A673 (cell line): ENCODE measurements at regions not wholly inside any gene's neighbourhood (a gene's known extent, or its start where the extent isn't known, plus 50 kb on each side); places are given as distances from the start of the nearest gene placed in this dataset.

Experiments
- BruUV-seq: library from RNA; stranded (reverse); fragments of 400-500 nt; replicated peaks from 2 replicates; lab custom pipeline; 2021; lab: Mats Ljungman, UMichigan
- CTCF ChIA-PET: fragments of 300-600 bp; sonication (Branson Sonifier 250); formaldehyde crosslinking; loops from one replicate; lab custom pipeline; 2022; ENCODE audit warnings: antibody characterized with exemption; lab: Charles Lee
- POLR2A ChIA-PET: fragments of 300-600 bp; sonication (Branson Sonifier 250); formaldehyde crosslinking; loops from one replicate; lab custom pipeline; 2022; ENCODE audit warnings: antibody characterized with exemption; ENCODE audit not compliant: low non-redundant PET; lab: Charles Lee
- DNase-seq: peaks from one replicate; pipeline ENCODE4 v3.0.0-alpha.2; 2015; ENCODE audit warnings: low spot score
- H3K27ac ChIP-seq: fragments of 200-600 bp; sonication (generic); 2 replicates; pipeline ENCODE4 v1.5.1; 2016; ENCODE audit warnings: mixed run types, low read depth, mild to moderate bottlenecking, mixed read lengths, antibody characterized with exemption, low read length; ENCODE audit not compliant: poor library complexity, severe bottlenecking
- H3K27me3 ChIP-seq: fragments of 200-600 bp; sonication (generic); replicated peaks from 2 replicates; pipeline ENCODE4 v1.6.1; 2017; ENCODE audit warnings: mixed run types, low read depth, mild to moderate bottlenecking, mixed read lengths, antibody characterized with exemption, low read length; ENCODE audit not compliant: insufficient read depth, poor library complexity
- H3K36me3 ChIP-seq: fragments of 200-600 bp; sonication (generic); 2 replicates; pipeline ENCODE4 v1.6.1; 2016; ENCODE audit warnings: mixed run types, mild to moderate bottlenecking, mixed read lengths, antibody characterized with exemption, low read length; ENCODE audit not compliant: insufficient read depth, poor library complexity, severe bottlenecking
- H3K4me1 ChIP-seq: fragments of 200-600 bp; sonication (generic); 2 replicates; pipeline ENCODE4 v1.6.1; 2017; ENCODE audit warnings: mixed run types, mild to moderate bottlenecking, mixed read lengths, antibody characterized with exemption, low read length; ENCODE audit not compliant: insufficient read depth, poor library complexity, severe bottlenecking
- H3K4me3 ChIP-seq: fragments of 200-600 bp; sonication (generic); 2 replicates; pipeline ENCODE4 v1.5.1; 2016; ENCODE audit warnings: low read depth, mixed run types, mild to moderate bottlenecking, mixed read lengths, low read length; ENCODE audit not compliant: poor library complexity, severe bottlenecking
- H3K9me3 ChIP-seq: fragments of 200-600 bp; sonication (generic); 2 replicates; pipeline ENCODE4 v1.6.1; 2016; ENCODE audit warnings: mixed run types, low read depth, mild to moderate bottlenecking, mixed read lengths, antibody characterized with exemption, low read length; ENCODE audit not compliant: poor library complexity, severe bottlenecking
- CTCF ChIP-seq: fragments of 300-800, 200-600 bp; sonication (generic); conservative IDR thresholded peaks from 2 replicates; pipeline ENCODE4 v1.5.1; 2017; ENCODE audit warnings: low read depth, mild to moderate bottlenecking, antibody characterized with exemption, low read length, moderate library complexity, mixed read lengths
- EZH2 ChIP-seq: fragments of 200-600 bp; sonication (generic); IDR thresholded peaks from 2 replicates; pipeline ENCODE4 v1.6.1; 2017; ENCODE audit warnings: borderline replicate concordance, low read depth, mild to moderate bottlenecking, mixed read lengths, antibody characterized with exemption, low read length; ENCODE audit not compliant: poor library complexity, severe bottlenecking
- intact Hi-C: fragments of 100-400 bp; cut with micrococcal nuclease; formaldehyde crosslinking; loops from one replicate; pipeline ENCODE4 v1.10.0; 2022; ENCODE audit not compliant: unreplicated experiment

GRCh38 chr2:4139316-4139715 is 435.9 kb downstream of the DCDC2C start:
- Histone ChIP-seq H3K27me3 (no peaks in the 10 kb centered on the region), H3K36me3 (no peaks in the 10 kb centered on the region), H3K4me3 (no peak overlapping the region), H3K4me1 (peaks cover 16% of the 10 kb centered on the region), H3K27ac (no peak overlapping the region), H3K9me3 (no peaks in the 10 kb centered on the region)
- DNase-seq: no peak
- intact Hi-C loops: no loop called here
- CTCF ChIA-PET: no interaction called here
- POLR2A ChIA-PET: no interaction called here
- BruUV-seq: no TSS peak
- no peak for TF ChIP-seq CTCF

GRCh38 chr2:4139731-4140130 is 436.4 kb downstream of the DCDC2C start:
- no TSS peak for BruUV-seq
- DNase-seq: no peak
- CTCF ChIA-PET: interaction anchor here (0.5 kb wide), 1 partner anchor 181 kb away, joined by 3 read pairs; no protein-coding TSS in a partner anchor
- H3K27me3 ChIP-seq: no peaks in the 10 kb centered on the region
- intact Hi-C loops: no loop called here
- POLR2A ChIA-PET: no interaction called here
- no peak overlapping the region for H3K4me3 ChIP-seq
- H3K27ac ChIP-seq: no peak overlapping the region
- TF ChIP-seq EZH2 (no peak), CTCF (no peak)
- no peaks in the 10 kb centered on the region for H3K9me3 ChIP-seq
- no peaks in the 10 kb centered on the region for H3K36me3 ChIP-seq
- H3K4me1 ChIP-seq: peaks cover 12% of the 10 kb centered on the region

GRCh38 chr2:4140281-4140970 is 437.1 kb downstream of the DCDC2C start:
- no peaks in the 10 kb centered on the region for H3K27me3 ChIP-seq
- no peak for DNase-seq
- TF ChIP-seq CTCF: no peak
- TF ChIP-seq EZH2: no peak
- peaks cover 14% of the 10 kb centered on the region for H3K4me1 ChIP-seq
- no peaks in the 10 kb centered on the region for H3K9me3 ChIP-seq
- no peaks in the 10 kb centered on the region for H3K36me3 ChIP-seq
- CTCF ChIA-PET: interaction anchor here (0.5 kb wide), 1 partner anchor 181 kb away, joined by 3 read pairs; no protein-coding TSS in a partner anchor
- POLR2A ChIA-PET: no interaction called here
- intact Hi-C loops: no loop called here
- H3K4me3 ChIP-seq: no peak overlapping the region
- no TSS peak for BruUV-seq
- no peak overlapping the region for H3K27ac ChIP-seq
